ENCODE measurements at regions not wholly inside any gene's neighbourhood (a gene's known extent, or its start where the extent isn't known, plus 50 kb on each side); places are given as distances from the start of the nearest gene placed in this dataset.

DNA sequence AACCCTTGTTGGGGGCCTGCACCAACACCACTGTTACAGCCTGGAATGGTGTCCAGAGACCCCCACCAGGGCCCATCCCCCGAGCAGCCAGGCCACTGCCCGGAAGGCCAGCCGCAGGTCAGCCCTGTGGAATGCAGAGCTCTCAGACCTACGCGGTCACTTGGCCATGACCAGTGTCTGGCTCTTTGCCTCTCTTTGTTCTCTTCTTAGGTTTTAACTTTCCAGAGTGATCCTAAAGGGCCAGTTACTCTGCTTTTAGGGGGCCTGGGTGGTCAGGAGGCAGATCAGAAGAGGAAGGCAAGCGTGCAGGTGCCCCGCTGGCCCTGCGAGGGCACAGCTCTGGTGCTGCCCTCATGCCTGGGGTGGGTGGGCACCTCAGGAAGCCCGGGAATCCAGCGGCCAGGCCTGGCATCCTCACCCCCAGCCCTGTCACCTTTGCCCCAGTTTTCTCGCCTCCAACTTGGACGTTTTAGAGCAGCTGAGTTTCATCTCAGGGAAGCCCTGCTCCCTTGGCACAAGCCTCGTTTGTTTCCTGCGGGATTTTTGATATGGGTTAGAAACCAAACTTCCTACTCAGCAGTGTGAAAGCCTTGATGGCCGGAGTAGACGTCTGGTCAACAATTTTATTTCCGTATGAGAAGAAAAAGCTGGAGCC lies 62.5 kb upstream of the CHST15 start:
- H3K27me3 ChIP-seq (ENCODE audit: control insufficient read depth, insufficient read depth, low read length), result no peaks in the 10 kb centered on the region
- DNase-seq (ENCODE audit: low read depth), result peak; percentile 51
- H3K36me3 ChIP-seq (ENCODE audit: control insufficient read depth, insufficient read depth, low read length), result no peaks in the 10 kb centered on the region
- TF ChIP-seq, protein P1, sequence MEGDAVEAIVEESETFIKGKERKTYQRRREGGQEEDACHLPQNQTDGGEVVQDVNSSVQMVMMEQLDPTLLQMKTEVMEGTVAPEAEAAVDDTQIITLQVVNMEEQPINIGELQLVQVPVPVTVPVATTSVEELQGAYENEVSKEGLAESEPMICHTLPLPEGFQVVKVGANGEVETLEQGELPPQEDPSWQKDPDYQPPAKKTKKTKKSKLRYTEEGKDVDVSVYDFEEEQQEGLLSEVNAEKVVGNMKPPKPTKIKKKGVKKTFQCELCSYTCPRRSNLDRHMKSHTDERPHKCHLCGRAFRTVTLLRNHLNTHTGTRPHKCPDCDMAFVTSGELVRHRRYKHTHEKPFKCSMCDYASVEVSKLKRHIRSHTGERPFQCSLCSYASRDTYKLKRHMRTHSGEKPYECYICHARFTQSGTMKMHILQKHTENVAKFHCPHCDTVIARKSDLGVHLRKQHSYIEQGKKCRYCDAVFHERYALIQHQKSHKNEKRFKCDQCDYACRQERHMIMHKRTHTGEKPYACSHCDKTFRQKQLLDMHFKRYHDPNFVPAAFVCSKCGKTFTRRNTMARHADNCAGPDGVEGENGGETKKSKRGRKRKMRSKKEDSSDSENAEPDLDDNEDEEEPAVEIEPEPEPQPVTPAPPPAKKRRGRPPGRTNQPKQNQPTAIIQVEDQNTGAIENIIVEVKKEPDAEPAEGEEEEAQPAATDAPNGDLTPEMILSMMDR (IDR thresholded peaks at IDR 0.05; ENCODE audit: insufficient read depth, low read length, poor library complexity, severe bottlenecking), result no peak
- no peak overlapping the region for H3K4me3 ChIP-seq (ENCODE audit: low read depth, low read length)

DNA sequence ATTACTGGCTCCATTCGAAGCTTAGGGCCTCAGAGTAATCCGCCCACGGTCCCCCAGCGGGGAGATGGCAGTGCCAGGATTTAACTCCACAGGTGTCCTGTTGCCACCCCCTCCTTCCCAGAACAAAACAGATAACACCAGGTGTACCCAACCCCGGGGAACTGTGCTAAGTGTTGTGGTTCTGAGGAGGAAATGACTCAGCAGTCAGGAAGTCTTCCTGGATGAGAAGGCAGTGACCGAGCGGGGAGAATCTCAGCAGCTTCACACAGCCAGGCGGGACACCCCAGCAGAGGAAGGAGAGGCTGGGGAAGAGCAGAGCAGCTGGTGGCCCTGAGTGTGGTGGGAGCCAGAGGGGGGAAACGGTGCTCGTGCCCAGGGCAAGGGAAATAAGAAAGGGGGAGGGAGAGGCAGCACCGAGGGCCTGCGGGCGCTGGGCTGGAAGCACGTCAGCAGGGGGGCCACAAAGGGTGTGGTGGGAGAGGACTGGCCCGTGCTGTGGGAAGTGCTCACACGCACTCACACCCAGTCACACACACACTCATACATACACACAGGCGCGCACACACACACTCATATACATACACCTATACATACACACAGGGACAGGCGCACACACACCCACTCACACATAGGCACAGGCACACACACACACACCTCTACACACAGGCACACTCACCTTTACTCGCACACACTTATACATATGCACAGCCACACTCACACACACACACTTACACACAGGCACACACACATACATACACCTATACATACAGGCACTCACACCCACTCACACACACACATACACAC lies 59.8 kb upstream of the CHST15 start:
- Histone ChIP-seq H3K27me3 (ENCODE audit: control insufficient read depth, insufficient read depth, low read length) (no peaks in the 10 kb centered on the region), H3K36me3 (ENCODE audit: control insufficient read depth, insufficient read depth, low read length) (no peaks in the 10 kb centered on the region), H3K4me3 (ENCODE audit: low read depth, low read length) (no peak overlapping the region)
- TF ChIP-seq, protein P1 (IDR thresholded peaks at IDR 0.05; ENCODE audit: insufficient read depth, low read length, poor library complexity, severe bottlenecking), result no peak
- DNase-seq (ENCODE audit: low read depth), result peak; percentile 97

DNA sequence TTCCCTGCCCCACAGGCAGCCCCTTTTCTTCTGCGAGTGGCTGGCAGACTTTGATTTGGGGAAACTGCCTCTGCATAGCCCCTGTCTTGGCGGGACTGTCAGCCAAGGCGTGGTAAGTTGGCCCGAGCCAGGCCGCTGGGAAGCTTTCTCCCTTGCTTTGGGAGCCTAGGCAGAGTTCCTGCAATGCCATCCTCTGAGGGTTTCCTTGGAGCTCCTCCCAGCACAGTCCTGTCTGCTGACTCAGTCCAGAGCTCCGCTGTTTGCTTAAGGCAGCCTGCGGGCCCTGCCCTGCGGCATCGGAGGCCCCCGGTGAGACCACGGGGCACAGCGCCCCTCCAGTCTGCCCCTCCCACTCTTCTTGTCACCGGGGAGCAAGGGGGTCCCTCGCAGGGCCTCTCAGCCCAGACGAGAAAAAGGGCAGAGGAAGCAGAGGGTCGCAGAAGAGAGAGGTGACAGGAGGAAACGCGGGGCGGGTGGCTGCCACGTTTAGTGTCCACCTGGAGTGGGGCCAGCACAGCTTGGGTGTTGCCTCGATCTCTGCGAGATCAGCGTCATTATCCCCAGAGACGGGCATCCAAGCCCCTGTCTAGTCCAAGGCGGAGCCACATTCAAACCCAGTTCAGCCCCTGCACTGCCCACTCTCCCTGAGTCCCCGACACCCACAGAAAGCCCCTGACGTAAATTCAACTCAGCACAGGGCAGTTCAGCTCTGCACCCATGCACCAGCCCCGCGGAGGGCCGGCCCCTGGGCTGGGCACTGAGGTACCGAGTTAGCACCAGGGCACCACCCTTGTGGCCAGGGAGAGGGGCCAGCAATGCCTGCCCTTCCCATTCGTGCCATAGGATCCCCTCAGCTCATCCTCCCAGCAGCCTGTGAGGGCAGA lies 59.0 kb upstream of the CHST15 start:
- Histone ChIP-seq H3K27me3 (ENCODE audit: control insufficient read depth, insufficient read depth, low read length) (no peaks in the 10 kb centered on the region), H3K36me3 (ENCODE audit: control insufficient read depth, insufficient read depth, low read length) (no peaks in the 10 kb centered on the region), H3K4me3 (ENCODE audit: low read depth, low read length) (no peak overlapping the region)
- TF ChIP-seq, protein P1 (IDR thresholded peaks at IDR 0.05; ENCODE audit: insufficient read depth, low read length, poor library complexity, severe bottlenecking), result no peak
- peak; percentile 58 for DNase-seq (ENCODE audit: low read depth)

DNA sequence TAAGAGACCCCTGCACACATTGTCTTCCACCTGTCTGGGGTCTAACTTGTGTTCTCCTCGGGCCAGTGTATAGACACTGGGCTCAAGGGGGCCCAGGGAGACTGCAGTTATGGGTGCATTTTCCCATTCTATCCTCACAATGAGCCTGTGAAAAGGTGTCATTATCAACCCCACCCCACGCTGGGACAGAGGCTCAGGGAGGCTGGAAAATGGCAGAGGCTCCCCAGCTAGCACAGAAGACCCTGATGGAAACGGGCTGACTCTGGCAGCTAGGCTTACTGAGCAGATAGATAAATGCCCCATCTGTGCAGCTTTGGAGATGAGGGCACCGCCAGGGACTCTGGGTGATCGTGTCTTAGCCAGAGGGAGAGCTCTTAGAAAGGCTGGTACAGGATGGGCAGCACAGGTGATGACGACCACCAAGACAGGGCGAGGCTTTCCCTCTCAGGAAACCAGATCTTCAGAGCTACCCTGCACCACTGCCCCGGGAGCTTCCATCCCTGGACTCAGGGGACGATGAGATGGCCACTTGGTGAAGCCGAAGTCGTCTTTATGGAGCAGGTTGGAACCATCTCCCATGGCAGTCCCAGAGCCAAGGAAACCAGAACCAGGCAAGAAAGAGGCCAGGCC lies 58.2 kb upstream of the CHST15 start:
- Histone ChIP-seq H3K27me3 (ENCODE audit: control insufficient read depth, insufficient read depth, low read length) (no peaks in the 10 kb centered on the region), H3K4me3 (ENCODE audit: low read depth, low read length) (no peak overlapping the region), H3K36me3 (ENCODE audit: control insufficient read depth, insufficient read depth, low read length) (no peaks in the 10 kb centered on the region)
- TF ChIP-seq, protein P1 (IDR thresholded peaks at IDR 0.05; ENCODE audit: insufficient read depth, low read length, poor library complexity, severe bottlenecking), result no peak
- DNase-seq (ENCODE audit: low read depth), result no peak

DNA sequence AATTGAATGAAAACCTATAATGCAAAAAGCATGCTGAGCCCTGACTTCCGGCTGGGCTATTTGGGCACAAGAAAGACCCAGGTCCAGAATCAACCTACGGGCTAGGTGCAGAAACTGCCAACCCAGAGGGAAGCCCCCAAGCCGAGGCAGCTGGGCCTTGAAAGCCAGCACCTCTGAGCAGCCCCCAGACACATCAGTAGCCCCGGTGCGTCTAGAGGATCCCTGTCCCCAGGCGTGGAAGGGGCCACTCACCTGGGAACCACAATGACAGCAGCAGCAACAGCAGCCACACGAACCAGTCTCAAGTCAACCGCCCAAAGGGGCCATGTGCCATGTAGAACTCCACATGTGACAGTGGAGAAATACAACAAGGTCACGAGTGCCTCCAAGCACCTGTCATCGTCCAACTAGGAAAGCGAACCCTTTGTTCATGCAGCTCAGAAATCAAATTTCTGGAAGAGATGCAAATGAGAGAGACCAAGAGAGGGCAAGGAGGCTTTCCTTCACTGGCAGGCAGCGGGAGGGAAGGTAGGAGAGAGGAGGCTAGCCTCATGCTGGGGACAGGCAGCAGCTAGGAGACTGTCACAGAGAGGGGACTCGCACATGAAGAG lies 57.5 kb upstream of the CHST15 start:
- no peak for DNase-seq (ENCODE audit: low read depth)
- no peak overlapping the region for H3K4me3 ChIP-seq (ENCODE audit: low read depth, low read length)
- TF ChIP-seq, protein P1 (IDR thresholded peaks at IDR 0.05; ENCODE audit: insufficient read depth, low read length, poor library complexity, severe bottlenecking), result no peak
- H3K27me3 ChIP-seq (ENCODE audit: control insufficient read depth, insufficient read depth, low read length), result no peaks in the 10 kb centered on the region
- H3K36me3 ChIP-seq (ENCODE audit: control insufficient read depth, insufficient read depth, low read length), result no peaks in the 10 kb centered on the region

Measured in kidney epithelial cell (primary cell).